Stromal cell of bone marrow (primary cell): ENCODE measurements at regions not wholly inside any gene's neighbourhood (a gene's known extent, or its start where the extent isn't known, plus 50 kb on each side); places are given as distances from the start of the nearest gene placed in this dataset.

ENCODE experiments used
- DNase-seq: peaks from one replicate; pipeline ENCODE4 v3.0.0-alpha.2; 2012; ENCODE audit warnings: low read depth

GRCh38 chr2:6780765-6781274 is 84.9 kb downstream of the CMPK2 start:
- no peak for DNase-seq

DNA sequence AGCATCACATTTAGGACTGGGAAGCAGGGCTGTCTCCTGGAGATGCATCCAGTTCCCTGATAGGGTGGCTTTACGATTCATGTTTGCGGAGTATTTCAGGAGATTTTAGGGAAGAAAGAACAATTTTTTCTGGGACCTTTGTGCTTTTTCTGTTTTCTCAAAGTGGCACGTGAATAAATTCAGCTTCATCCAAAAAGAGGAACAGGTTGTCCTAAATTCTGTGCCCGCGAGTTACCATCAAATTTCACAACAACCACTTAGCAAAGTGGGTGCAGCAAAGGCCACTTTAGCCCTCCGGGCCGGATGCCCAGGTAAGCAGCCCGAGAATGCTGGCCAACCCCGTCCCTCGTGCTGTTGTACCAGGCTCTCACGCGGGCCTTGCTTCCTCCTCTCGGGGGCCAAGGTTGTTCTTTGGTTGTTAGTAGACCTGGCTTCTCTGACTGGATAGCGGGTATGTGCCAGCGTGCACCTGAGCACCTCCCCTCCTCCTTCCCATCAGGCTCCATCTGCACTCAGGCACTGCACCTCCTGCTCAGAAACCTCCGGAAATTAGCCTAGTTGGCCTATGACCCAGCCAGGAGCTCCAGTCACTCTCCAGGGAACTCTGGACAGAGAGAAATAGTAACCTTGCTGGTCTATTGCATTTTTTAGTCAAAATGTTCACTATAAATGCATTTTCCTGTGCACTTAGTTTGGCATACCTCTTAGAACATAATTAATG is 83.0 kb downstream of the CMPK2 start:
- DNase-seq = no peak

DNA sequence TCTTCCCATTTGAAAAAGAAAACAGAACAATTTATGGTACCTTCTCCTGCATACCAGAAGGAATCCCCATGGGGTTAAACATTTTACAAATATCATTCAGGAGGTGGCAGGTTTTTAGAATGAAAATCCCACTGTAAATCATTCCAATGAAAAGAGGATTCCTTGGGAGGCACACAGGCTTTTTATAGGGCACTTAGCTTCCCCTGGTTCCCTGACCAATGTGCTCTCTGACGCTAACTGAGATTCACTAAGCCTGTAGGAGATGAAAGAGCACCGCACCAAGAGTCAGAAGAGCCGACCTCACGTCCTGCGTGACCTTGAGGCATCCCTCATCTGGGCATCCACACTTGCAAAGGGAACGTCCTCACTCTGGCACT is 82.5 kb downstream of the CMPK2 start:
- no peak for DNase-seq

DNA sequence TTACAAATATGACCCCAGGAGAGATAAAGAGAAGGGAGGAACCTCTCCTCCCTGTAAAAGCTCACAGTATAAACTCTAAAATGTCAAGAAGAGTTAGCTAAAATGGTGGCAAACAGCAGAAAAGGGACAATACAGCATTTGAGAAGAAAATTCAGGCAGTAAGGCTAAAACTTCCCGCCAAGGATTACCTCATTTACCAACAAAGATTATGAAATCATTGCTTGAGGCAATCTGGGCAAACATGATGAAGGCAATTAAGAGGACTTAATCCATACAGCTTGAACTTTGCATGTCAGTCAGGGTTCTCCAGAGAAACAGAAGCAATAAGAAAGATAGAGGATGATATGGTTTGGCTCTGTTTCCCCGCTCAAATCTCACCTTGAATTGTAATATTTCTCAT is 81.4 kb downstream of the CMPK2 start:
- no peak for DNase-seq

- no peak for DNase-seq
These were observed 80.2 kb downstream of the CMPK2 start for GRCh38 chr2:6785493-6785892.

GRCh38 chr2:6787376-6787775 is 78.3 kb downstream of the CMPK2 start:
- DNase-seq = no peak

DNA sequence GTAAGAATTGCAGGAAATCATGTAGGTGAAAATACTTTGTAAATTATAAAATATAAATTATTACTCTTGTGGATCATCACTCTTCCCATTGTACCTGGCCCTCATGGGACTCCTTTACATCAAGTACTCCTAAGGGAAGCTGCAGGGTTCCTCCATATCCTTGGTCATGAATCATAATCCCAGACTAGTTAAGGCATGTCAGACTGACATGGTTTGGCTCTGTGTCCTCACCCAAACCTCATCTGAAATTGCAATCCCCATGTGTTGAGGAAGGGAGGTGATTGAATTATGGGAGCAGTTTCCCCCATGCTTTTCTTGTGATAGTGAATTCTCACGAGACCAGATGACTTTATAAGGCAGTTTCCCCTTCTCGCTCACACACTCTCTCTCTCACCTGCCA is 77.1 kb downstream of the CMPK2 start:
- DNase-seq = no peak

- no peak for DNase-seq
These were observed 76.1 kb downstream of the CMPK2 start for GRCh38 chr2:6789559-6790138.

DNA sequence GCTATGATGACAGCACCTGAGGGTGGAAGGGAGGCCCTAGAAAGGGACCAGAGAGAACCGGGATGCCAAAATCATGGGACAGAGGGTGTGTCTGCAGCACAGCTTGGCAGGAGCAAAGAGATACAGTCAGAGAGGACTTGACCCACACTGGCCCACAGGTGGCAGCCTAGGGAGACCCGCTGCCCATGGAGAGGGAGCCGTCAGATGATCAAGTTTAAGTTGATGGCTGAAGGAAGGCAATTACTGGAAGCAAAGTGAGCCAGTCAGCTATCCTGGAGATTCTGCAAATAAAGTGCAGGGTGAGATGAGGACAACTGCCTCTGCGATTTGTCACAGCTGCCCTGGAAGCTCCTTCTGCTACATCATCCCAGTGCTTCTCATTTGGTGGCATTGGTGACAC is 74.0 kb downstream of the CMPK2 start:
- no peak for DNase-seq

- DNase-seq = no peak
These were observed 72.8 kb downstream of the CMPK2 start for GRCh38 chr2:6792883-6793282.

GRCh38 chr2:6793371-6793770 is 72.3 kb downstream of the CMPK2 start:
- DNase-seq = no peak

GRCh38 chr2:6793913-6794312 is 71.8 kb downstream of the CMPK2 start:
- no peak for DNase-seq

GRCh38 chr2:6794448-6794847 is 71.3 kb downstream of the CMPK2 start:
- DNase-seq = no peak
